Breast epithelium (tissue), 4 donors: ENCODE measurements at regions not wholly inside any gene's neighbourhood (a gene's known extent, or its start where the extent isn't known, plus 50 kb on each side); places are given as distances from the start of the nearest gene placed in this dataset.

Experiments
- DNase-seq, 2 donors: peaks; one replicate each; pipeline ENCODE4 v3.0.0-alpha.2; 2019; ENCODE audit warnings: low spot score in 2 of 2
- H3K27ac ChIP-seq, 2 donors: fragments of 200-600 bp; sonication (generic) in 1 of 2; one replicate each; pipeline ENCODE4 v1.5.1; 2016 to 2019; ENCODE audit warnings: mild to moderate bottlenecking in 1 of 2
- H3K27me3 ChIP-seq, 2 donors: fragments of 200-600 bp; sonication (generic) in 1 of 2; one replicate each; pipeline versions ENCODE4 v1.5.1 to v1.6.0; 2017 to 2019; ENCODE audit warnings: control low read depth in 1 of 2, mild to moderate bottlenecking in 1 of 2
- H3K36me3 ChIP-seq: fragments of 200-600 bp; one replicate; pipeline ENCODE4 v1.5.1; 2019
- H3K4me1 ChIP-seq, 2 donors: fragments of 200-600 bp; sonication (generic); one replicate each; pipeline ENCODE4 v1.5.1; 2016 to 2019; ENCODE audit warnings: control low read depth in 1 of 2
- H3K4me3 ChIP-seq, 3 donors: fragments of 200-600 bp; sonication (generic); 1 replicate in 2 of 3; 2 replicates in 1 of 3; pipeline ENCODE4 v1.5.1; 2016 to 2019; ENCODE audit warnings: mild to moderate bottlenecking in 3 of 3, moderate library complexity in 2 of 3
- H3K9me3 ChIP-seq, 2 donors: fragments of 200-600 bp; sonication (generic) in 1 of 2; one replicate each; pipeline ENCODE4 v1.5.1; 2016 to 2019; ENCODE audit warnings: control low read depth in 1 of 2
- POLR2A ChIP-seq: fragments of 450-650 bp; IDR thresholded peaks from one replicate; pipeline ENCODE4 v1.6.1; 2016; ENCODE audit warnings: antibody characterized with exemption, mild to moderate bottlenecking, moderate library complexity
- POLR2AphosphoS5 ChIP-seq, 3 donors: sonication (generic); formaldehyde crosslinking; IDR thresholded peaks; one replicate each; pipeline ENCODE4 v1.6.1; 2017; ENCODE audit warnings: antibody characterized with exemption in 3 of 3
- intact Hi-C: fragments of 100-400 bp; cut with DNase I; formaldehyde crosslinking; loops from one replicate; pipeline ENCODE4 v1.15.1; 2023; ENCODE audit warnings: low total_unique reads
- TF ChIP-seq, protein P1 (sequence below), 3 donors: fragments of 450-650 bp; IDR thresholded peaks; one replicate each; pipeline ENCODE4 v1.5.1; 2016 to 2017; ENCODE audit warnings: antibody characterized with exemption in 3 of 3, mild to moderate bottlenecking in 3 of 3, moderate library complexity in 3 of 3

DNA sequence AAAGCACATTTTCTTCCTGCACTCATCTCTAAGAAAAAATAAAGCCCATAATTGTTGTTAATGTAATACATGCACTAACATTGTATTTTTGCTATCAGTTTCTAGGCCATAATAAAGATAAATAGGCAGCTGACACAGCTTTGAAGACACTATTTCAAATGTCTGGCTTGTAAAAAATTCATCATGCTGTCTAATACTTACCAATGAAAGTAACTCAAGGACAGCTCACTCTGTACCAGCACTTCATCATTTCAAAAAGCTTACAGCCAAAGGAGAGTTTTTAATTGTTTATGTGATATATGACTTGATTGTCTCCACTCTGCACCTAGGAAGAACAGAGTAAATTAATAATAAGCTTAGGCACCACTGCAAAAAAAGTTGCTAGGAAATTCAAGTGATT is 1423.3 kb upstream of the PCDH20 start:
- Histone ChIP-seq H3K27ac (no peak overlapping the region), H3K36me3 (no peaks in the 10 kb centered on the region), H3K4me3 (no peak overlapping the region), H3K9me3 (no peaks in the 10 kb centered on the region), H3K27me3 (no peaks in the 10 kb centered on the region), H3K4me1 (no peaks in the 10 kb centered on the region)
- no peak for DNase-seq
- TF ChIP-seq POLR2A (no peak), POLR2AphosphoS5 (IDR thresholded peaks at IDR 0.05) (no peak)
- TF ChIP-seq, protein P1, sequence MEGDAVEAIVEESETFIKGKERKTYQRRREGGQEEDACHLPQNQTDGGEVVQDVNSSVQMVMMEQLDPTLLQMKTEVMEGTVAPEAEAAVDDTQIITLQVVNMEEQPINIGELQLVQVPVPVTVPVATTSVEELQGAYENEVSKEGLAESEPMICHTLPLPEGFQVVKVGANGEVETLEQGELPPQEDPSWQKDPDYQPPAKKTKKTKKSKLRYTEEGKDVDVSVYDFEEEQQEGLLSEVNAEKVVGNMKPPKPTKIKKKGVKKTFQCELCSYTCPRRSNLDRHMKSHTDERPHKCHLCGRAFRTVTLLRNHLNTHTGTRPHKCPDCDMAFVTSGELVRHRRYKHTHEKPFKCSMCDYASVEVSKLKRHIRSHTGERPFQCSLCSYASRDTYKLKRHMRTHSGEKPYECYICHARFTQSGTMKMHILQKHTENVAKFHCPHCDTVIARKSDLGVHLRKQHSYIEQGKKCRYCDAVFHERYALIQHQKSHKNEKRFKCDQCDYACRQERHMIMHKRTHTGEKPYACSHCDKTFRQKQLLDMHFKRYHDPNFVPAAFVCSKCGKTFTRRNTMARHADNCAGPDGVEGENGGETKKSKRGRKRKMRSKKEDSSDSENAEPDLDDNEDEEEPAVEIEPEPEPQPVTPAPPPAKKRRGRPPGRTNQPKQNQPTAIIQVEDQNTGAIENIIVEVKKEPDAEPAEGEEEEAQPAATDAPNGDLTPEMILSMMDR (IDR thresholded peaks at IDR 0.05), result no peak
- intact Hi-C loops, result no loop called here

DNA sequence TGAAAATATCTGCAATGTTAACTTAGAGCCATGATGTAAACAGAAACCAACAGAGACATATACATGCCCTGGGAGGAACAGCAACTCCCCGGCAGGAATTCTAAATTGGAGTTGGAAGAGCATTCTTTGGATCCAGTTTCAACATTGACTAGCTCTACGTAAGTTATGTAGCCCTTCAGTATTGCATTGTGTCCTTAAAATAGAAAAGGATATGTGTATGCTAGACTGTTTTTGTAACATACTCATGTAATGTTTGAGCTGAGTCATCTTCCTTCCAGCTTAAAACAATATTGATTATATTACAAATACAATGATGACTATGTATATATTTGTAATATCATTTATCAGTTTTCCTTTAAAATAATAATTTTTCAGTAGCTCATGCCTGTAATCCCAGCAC is 1422.2 kb upstream of the PCDH20 start:
- Histone ChIP-seq H3K4me3 (no peak overlapping the region), H3K36me3 (no peaks in the 10 kb centered on the region), H3K27me3 (no peaks in the 10 kb centered on the region), H3K4me1 (no peaks in the 10 kb centered on the region), H3K9me3 (no peaks in the 10 kb centered on the region), H3K27ac (no peak overlapping the region)
- TF ChIP-seq POLR2AphosphoS5 (IDR thresholded peaks at IDR 0.05) (no peak), POLR2A (no peak)
- TF ChIP-seq, protein P1 (IDR thresholded peaks at IDR 0.05), result no peak
- intact Hi-C loops, result no loop called here
- no peak for DNase-seq

DNA sequence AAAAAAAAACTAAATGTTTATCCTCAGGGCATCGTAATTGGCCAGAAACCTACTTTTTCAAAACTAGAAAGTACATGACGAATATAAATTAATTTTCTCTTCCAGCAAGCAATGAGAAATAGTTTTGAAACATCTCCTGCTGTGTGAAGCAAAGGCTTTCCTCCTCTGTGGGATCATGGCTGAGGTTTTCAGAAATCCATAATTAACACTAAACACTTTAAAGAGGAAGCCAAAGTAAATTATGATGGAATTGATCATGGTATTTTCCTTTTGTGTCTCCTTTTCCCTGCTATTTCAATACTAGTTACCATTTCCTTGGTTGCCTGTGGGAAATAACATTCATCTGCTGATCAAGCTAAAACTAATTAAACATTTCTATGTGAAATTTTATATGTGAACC is 1413.8 kb upstream of the PCDH20 start:
- DNase-seq, result no peak
- TF ChIP-seq, protein P1 (IDR thresholded peaks at IDR 0.05), result no peak
- no peak overlapping the region for H3K27ac ChIP-seq
- no peaks in the 10 kb centered on the region for H3K36me3 ChIP-seq
- H3K4me3 ChIP-seq, result no peak overlapping the region
- no peaks in the 10 kb centered on the region for H3K27me3 ChIP-seq
- no peaks in the 10 kb centered on the region for H3K9me3 ChIP-seq
- H3K4me1 ChIP-seq, result no peaks in the 10 kb centered on the region
- intact Hi-C loops, result no loop called here

DNA sequence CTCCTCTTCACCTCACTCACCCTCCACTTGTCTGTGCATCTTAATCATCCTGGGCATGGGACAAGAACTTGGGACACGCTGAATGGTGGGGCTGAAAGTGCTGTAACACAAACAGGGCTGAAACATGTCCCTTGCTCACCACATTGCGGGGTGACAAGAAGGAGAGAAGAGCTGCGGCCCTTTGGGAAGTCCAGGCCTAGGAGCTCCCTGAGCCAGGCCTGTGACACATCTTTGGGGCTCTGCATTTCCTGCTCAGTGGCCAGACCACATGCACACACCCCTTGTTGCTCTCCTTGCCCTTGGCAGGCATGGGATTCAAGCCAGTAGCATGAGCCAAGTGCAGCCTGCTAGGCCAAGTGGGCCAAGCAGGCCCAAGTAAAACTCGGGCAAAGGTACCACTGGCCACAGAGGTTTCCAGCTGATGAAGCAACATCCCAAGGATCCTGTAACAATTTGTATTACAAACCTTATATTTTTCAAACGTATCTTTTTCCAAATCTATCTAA is 1384.3 kb upstream of the PCDH20 start:
- intact Hi-C loops, result no loop called here
- Histone ChIP-seq H3K9me3 (no peaks in the 10 kb centered on the region), H3K27me3 (no peaks in the 10 kb centered on the region), H3K4me3 (no peak overlapping the region), H3K36me3 (no peaks in the 10 kb centered on the region), H3K27ac (no peak overlapping the region), H3K4me1 (no peaks in the 10 kb centered on the region)
- no peak for TF ChIP-seq POLR2AphosphoS5 (IDR thresholded peaks at IDR 0.05)
- TF ChIP-seq, protein P1 (IDR thresholded peaks at IDR 0.05), result no peak
- TF ChIP-seq POLR2A, result no peak
- DNase-seq, result no peak

DNA sequence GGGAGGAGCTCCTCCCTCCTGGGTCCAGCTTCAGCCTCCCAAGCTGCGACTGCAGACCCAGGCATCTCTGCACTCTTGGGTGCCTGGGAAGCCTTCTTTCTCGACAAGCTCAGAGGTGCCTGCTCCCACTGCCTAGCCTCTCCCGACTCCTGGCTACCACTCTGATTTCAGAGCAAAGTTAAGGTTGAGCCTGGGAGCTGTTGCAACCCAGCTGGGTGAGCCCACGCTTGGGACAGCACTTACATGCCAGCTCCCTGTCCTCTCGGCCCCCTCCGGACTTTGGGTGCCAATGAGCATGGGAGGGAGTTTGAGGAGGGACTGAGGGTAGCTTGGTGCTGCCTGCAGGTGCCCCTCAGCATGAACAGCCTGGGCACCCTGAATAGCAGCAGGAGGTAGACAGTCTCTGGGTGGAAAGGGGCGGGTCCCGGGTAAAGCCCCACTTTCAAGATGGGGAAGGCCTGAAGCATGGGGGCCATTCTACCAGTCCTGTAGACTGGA is 1383.4 kb upstream of the PCDH20 start:
- no peaks in the 10 kb centered on the region for H3K27me3 ChIP-seq
- no peak for DNase-seq
- TF ChIP-seq POLR2A (no peak), POLR2AphosphoS5 (IDR thresholded peaks at IDR 0.05) (no peak)
- TF ChIP-seq, protein P1 (IDR thresholded peaks at IDR 0.05), result no peak
- H3K27ac ChIP-seq, result no peak overlapping the region
- no peak overlapping the region for H3K4me3 ChIP-seq
- intact Hi-C loops, result no loop called here
- H3K9me3 ChIP-seq, result no peaks in the 10 kb centered on the region
- H3K36me3 ChIP-seq, result no peaks in the 10 kb centered on the region
- no peaks in the 10 kb centered on the region for H3K4me1 ChIP-seq
